ENCODE measurements at regions not wholly inside any gene's neighbourhood (a gene's known extent, or its start where the extent isn't known, plus 50 kb on each side); places are given as distances from the start of the nearest gene placed in this dataset.
A peak's percentile ranks its signal among the peaks of the same experiment; 100 is the strongest.

DNA sequence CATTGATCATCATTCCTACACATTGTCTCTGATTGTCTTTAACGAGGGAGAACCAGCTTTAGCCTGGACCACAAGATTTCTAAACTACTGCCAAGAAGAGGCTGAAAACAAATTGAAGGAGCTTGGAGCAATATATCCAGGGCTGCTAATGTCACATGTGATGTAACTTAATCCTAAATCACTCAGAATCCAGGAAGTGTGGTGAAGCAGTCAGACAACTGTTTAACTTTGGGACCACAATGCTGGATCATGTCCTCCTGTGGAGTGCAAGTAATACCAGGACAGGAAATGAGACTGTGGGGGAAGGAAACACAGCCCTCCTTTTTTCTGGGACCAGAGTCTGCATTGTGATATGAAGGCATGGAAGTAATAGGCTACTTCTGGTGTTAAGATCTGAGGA is 430.2 kb downstream of the KCTD12 start:
- DNase-seq (ENCODE audit: low read depth), result no peak
- H3K4me3 ChIP-seq (ENCODE audit: low read depth, low read length), result no peak overlapping the region
- TF ChIP-seq, protein P1, sequence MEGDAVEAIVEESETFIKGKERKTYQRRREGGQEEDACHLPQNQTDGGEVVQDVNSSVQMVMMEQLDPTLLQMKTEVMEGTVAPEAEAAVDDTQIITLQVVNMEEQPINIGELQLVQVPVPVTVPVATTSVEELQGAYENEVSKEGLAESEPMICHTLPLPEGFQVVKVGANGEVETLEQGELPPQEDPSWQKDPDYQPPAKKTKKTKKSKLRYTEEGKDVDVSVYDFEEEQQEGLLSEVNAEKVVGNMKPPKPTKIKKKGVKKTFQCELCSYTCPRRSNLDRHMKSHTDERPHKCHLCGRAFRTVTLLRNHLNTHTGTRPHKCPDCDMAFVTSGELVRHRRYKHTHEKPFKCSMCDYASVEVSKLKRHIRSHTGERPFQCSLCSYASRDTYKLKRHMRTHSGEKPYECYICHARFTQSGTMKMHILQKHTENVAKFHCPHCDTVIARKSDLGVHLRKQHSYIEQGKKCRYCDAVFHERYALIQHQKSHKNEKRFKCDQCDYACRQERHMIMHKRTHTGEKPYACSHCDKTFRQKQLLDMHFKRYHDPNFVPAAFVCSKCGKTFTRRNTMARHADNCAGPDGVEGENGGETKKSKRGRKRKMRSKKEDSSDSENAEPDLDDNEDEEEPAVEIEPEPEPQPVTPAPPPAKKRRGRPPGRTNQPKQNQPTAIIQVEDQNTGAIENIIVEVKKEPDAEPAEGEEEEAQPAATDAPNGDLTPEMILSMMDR (IDR thresholded peaks at IDR 0.05; ENCODE audit: insufficient read depth, low read depth, low read length, missing control alignments), result no peak

DNA sequence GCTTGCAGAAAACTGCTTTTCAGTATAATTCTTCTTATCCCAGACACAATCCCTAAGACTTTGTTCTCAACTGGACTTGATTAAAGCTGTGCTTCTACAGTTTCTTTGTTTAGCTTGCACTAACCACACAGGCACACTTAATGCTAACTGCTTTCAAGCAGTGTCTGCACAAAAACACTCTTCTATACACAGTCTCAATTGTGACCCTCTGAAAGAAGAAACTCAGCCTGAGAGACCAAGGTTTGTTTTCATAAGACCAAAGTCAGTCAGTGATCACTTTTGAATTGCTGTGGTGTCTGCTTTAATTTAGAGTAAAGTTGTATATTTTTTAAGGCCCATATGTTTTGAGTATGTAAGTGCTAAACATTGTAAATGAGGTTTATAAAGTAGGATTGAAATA is 431.2 kb downstream of the KCTD12 start:
- no peak for DNase-seq (ENCODE audit: low read depth)
- H3K4me3 ChIP-seq (ENCODE audit: low read depth, low read length), result no peak overlapping the region
- TF ChIP-seq, protein P1 (IDR thresholded peaks at IDR 0.05; ENCODE audit: insufficient read depth, low read depth, low read length, missing control alignments), result no peak

DNA sequence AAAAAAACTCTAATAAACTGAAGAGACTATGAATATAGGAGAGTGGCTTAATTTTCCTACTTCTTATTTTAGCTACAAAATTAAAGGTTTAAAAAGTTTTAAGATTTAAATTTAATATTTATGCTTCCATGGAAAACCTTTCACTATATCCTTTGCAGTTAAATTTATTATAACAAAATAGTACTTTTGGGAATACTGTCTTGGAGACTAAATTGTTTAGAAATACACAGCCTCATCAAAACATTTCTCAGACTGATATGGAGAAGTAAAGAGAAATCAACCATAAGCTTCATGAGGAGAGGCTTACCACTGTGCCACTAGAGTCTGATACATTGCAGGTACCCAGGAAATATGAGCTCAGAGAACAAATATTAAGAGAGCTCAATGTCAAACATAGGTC is 436.5 kb downstream of the KCTD12 start:
- TF ChIP-seq, protein P1 (IDR thresholded peaks at IDR 0.05; ENCODE audit: insufficient read depth, low read depth, low read length, missing control alignments), result no peak
- DNase-seq (ENCODE audit: low read depth), result no peak
- no peak overlapping the region for H3K4me3 ChIP-seq (ENCODE audit: low read depth, low read length)

DNA sequence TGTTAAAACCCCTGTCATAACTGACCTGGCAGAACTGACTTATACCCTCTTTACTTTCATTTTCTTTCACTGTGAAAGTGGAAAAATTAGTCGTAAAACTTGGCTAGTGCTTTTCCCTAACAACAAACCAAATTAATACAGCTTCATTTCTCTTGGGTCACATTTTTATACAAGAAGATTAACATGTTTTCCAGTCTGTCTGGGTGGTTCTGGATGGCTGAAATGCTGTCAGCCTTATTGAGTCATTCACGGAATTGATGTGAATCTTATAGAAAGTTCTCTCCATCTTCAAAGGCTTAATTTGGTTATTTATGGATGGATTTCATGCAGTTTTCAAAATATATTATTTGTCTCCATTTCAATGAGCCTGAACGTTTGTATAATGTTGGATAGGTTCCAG is 440.0 kb downstream of the KCTD12 start:
- no peak for DNase-seq (ENCODE audit: low read depth)
- H3K4me3 ChIP-seq (ENCODE audit: low read depth, low read length), result no peak overlapping the region
- TF ChIP-seq, protein P1 (IDR thresholded peaks at IDR 0.05; ENCODE audit: insufficient read depth, low read depth, low read length, missing control alignments), result no peak

DNA sequence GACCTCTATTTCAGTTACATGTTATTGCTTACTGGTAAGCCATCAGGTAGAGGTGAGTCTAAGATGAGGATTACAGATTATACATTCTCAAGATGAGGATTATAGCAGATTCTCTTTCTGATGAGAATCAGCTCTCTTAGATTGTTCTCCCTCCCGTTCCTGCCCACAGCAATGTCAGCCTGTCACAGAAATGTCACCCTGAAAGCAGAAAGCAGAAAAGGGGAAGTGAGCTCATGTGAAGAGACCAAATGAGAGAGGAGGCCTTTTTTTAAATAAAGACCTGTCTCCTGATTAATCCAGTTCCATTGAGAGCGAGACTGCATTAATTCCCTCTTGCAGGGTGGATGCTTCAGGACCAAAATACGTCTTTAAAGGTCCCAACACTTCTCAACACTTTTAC is 445.6 kb downstream of the KCTD12 start:
- TF ChIP-seq, protein P1 (IDR thresholded peaks at IDR 0.05; ENCODE audit: insufficient read depth, low read depth, low read length, missing control alignments), result no peak
- peak; percentile 59 for DNase-seq (ENCODE audit: low read depth)
- no peak overlapping the region for H3K4me3 ChIP-seq (ENCODE audit: low read depth, low read length)

DNA sequence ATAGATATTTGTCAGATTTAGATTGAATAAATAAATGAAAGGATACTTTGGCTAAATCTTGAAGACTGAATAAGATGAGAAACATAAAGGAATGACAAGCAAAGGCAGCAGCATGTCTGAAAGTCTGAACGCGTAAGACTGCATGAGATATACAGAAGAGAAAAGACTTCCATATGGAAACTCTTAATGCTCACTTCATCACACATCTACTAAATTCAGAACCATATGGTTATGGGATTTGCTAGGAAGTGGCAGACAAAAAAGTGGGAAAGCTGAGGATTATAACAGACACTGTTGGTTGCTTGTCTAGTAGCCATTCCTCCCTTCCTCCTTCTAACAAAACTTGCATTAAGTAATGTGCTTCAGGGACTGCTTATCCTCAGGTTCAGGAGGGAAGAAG is 446.7 kb downstream of the KCTD12 start:
- no peak overlapping the region for H3K4me3 ChIP-seq (ENCODE audit: low read depth, low read length)
- TF ChIP-seq, protein P1 (IDR thresholded peaks at IDR 0.05; ENCODE audit: insufficient read depth, low read depth, low read length, missing control alignments), result no peak
- DNase-seq (ENCODE audit: low read depth), result no peak

DNA sequence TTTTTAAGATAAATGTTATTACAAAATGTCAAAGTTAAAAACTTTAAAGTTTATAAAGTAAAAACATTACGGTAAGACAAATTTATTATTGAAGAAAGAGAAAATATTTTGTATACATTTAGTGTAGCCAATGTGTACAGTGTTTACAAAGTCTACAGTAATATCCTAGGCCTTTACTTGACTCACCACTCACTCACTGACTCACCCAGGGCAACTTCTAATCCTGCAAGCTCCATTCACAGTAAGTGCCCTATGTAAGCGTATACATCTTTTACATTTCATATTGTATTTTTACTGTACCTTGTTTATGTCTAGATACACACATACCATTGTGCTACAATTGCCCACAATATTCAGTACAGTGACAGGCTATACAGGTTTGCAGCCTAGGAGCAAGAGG is 448.2 kb downstream of the KCTD12 start:
- no peak for DNase-seq (ENCODE audit: low read depth)
- H3K4me3 ChIP-seq (ENCODE audit: low read depth, low read length), result no peak overlapping the region
- TF ChIP-seq, protein P1 (IDR thresholded peaks at IDR 0.05; ENCODE audit: insufficient read depth, low read depth, low read length, missing control alignments), result no peak

Measured in GM12865 (cell line).